IMR-90 (cell line): ENCODE measurements at regions not wholly inside any gene's neighbourhood (a gene's known extent, or its start where the extent isn't known, plus 50 kb on each side); places are given as distances from the start of the nearest gene placed in this dataset.

Experiments
- ATAC-seq: fragments of 200-7000 bp; cut with Tn5 transposase; 2 replicates; pipeline ENCODE4 v1.9.1; 2020; ENCODE audit warnings: low read depth, mild to moderate bottlenecking, moderate library complexity
- BruUV-seq: library from RNA; stranded (reverse); fragments of 400-500 nt; replicated peaks from 2 replicates; lab custom pipeline; 2021; lab: Mats Ljungman, UMichigan
- CTCF ChIA-PET: fragments of 300-600 bp; formaldehyde crosslinking; extraction: SDS; loops from one replicate; lab custom pipeline; 2021; ENCODE audit warnings: antibody characterized with exemption; lab: Yijun Ruan, JAX
- POLR2A ChIA-PET: fragments of 300-600 bp; sonication (Branson Sonifier 250); formaldehyde crosslinking; loops from one replicate; lab custom pipeline; 2022; ENCODE audit warnings: antibody characterized with exemption; ENCODE audit not compliant: unreplicated experiment; lab: Charles Lee
- DNase-seq: peaks from one replicate; pipeline ENCODE4 v3.0.0; 2013
- H2AFZ ChIP-seq: replicated peaks from 2 replicates; pipeline ENCODE3; 2013; ENCODE audit warnings: low read length, mild to moderate bottlenecking; ENCODE audit not compliant: poor library complexity
- H2AK5ac ChIP-seq: 2 replicates; pipeline ENCODE4 v1.6.1; 2013; ENCODE audit warnings: low read depth, low read length, inconsistent platforms
- H2AK9ac ChIP-seq: replicated peaks from 2 replicates; pipeline ENCODE3; 2013; ENCODE audit warnings: mild to moderate bottlenecking, low read depth, low read length, moderate library complexity; ENCODE audit not compliant: poor library complexity
- H2BK120ac ChIP-seq: 2 replicates; pipeline ENCODE4 v1.6.1; 2013; ENCODE audit warnings: low read depth, low read length, inconsistent platforms
- H2BK15ac ChIP-seq: 3 replicates; pipeline ENCODE4 v1.6.1; 2013; ENCODE audit warnings: low read depth, low read length, inconsistent platforms
- H2BK20ac ChIP-seq: 2 replicates; pipeline ENCODE4 v1.6.1; 2013; ENCODE audit warnings: low read depth, mild to moderate bottlenecking, inconsistent platforms, low read length, moderate library complexity
- H2BK5ac ChIP-seq: 2 replicates; pipeline ENCODE4 v1.6.1; 2013; ENCODE audit warnings: mild to moderate bottlenecking, low read depth, low read length, inconsistent platforms; ENCODE audit not compliant: poor library complexity, severe bottlenecking
- H3K14ac ChIP-seq: replicated peaks from 2 replicates; pipeline ENCODE4 v1.6.1; 2013; ENCODE audit warnings: low read depth, low read length, inconsistent platforms
- H3K18ac ChIP-seq: 2 replicates; pipeline ENCODE4 v1.6.1; 2013; ENCODE audit warnings: low read depth, low read length, control low read depth
- H3K23ac ChIP-seq: 2 replicates; pipeline ENCODE4 v1.6.1; 2013; ENCODE audit warnings: low read depth, low read length, inconsistent platforms
- H3K27ac ChIP-seq: 2 replicates; pipeline ENCODE4 v1.5.1; 2013; ENCODE audit warnings: mild to moderate bottlenecking, control low read depth, low read length; ENCODE audit not compliant: insufficient read depth
- H3K27me3 ChIP-seq: 2 replicates; pipeline ENCODE4 v1.6.1; 2013; ENCODE audit warnings: low read length; ENCODE audit not compliant: control insufficient read depth, insufficient read depth
- H3K36me3 ChIP-seq: 2 replicates; pipeline ENCODE4 v1.6.1; 2013; ENCODE audit warnings: low read length, mixed read lengths; ENCODE audit not compliant: control insufficient read depth, insufficient read depth
- H3K4ac ChIP-seq: 2 replicates; pipeline ENCODE4 v1.6.1; 2013; ENCODE audit warnings: low read depth, low read length, inconsistent platforms
- H3K4me1 ChIP-seq: 2 replicates; pipeline ENCODE4 v1.6.1; 2013; ENCODE audit warnings: low read length, mixed read lengths; ENCODE audit not compliant: control insufficient read depth, insufficient read depth
- H3K4me2 ChIP-seq: 2 replicates; pipeline ENCODE4 v1.6.1; 2013; ENCODE audit warnings: low read depth, mild to moderate bottlenecking, control low read depth, low read length, moderate library complexity
- H3K4me3 ChIP-seq: 2 replicates; pipeline ENCODE4 v1.5.1; 2013; ENCODE audit warnings: low read depth, mild to moderate bottlenecking, control low read depth, low read length, moderate library complexity; ENCODE audit not compliant: insufficient read depth
- H3K56ac ChIP-seq: 2 replicates; pipeline ENCODE4 v1.6.1; 2013; ENCODE audit warnings: low read length, inconsistent platforms; ENCODE audit not compliant: insufficient read depth; ENCODE audit errors: extremely low read depth
- H3K79me1 ChIP-seq, 2 experiments: 2 replicates each; pipeline ENCODE4 v1.6.1; 2013; ENCODE audit warnings: low read length in 2 of 2, inconsistent platforms in 1 of 2, low read depth in 1 of 2
- H3K9ac ChIP-seq: 2 replicates; pipeline ENCODE4 v1.6.1; 2013; ENCODE audit warnings: low read depth, low read length, control low read depth
- H3K9me1 ChIP-seq: 2 replicates; pipeline ENCODE4 v1.6.1; 2013; ENCODE audit warnings: low read length, inconsistent platforms; ENCODE audit not compliant: insufficient read depth
- H3K9me3 ChIP-seq: 2 replicates; pipeline ENCODE4 v1.6.1; 2013; ENCODE audit warnings: low read length; ENCODE audit not compliant: control insufficient read depth, insufficient read depth
- H4K20me1 ChIP-seq: 2 replicates; pipeline ENCODE4 v1.6.1; 2013; ENCODE audit warnings: low read length, inconsistent platforms; ENCODE audit not compliant: insufficient read depth
- H4K5ac ChIP-seq: 2 replicates; pipeline ENCODE4 v1.6.1; 2013; ENCODE audit warnings: mild to moderate bottlenecking, low read depth, low read length, control low read depth
- H4K8ac ChIP-seq, 2 experiments: 2 replicates each; pipeline ENCODE4 v1.6.1; 2013; ENCODE audit warnings: low read depth in 2 of 2, low read length in 2 of 2, control low read depth in 1 of 2, inconsistent platforms in 1 of 2
- H4K91ac ChIP-seq: 2 replicates; pipeline ENCODE4 v1.6.1; 2013; ENCODE audit warnings: low read depth, low read length, inconsistent platforms; ENCODE audit not compliant: insufficient read depth
- CHD1 ChIP-seq: IDR thresholded peaks from 2 replicates; pipeline ENCODE4 v1.6.1; 2012; ENCODE audit warnings: low read depth, low read length, improper control_type of control experiment
- NFE2L2 ChIP-seq: fragments of 150-350 bp; IDR thresholded peaks from 2 replicates; pipeline ENCODE4 v1.6.1; 2016; ENCODE audit warnings: low read depth, mild to moderate bottlenecking, low read length
- dilution Hi-C: fragments of 300-500 bp; cut with HindIII; formaldehyde crosslinking; loops from one replicate; pipeline ENCODE4 v1.14.3; 2018; ENCODE audit warnings: low sequenced_read_pairs; ENCODE audit not compliant: unreplicated experiment
- in situ Hi-C: fragments of 300-500 bp; cut with MboI; formaldehyde crosslinking; loops from 3 replicates; pipeline ENCODE4 v1.14.3; 2019; ENCODE audit warnings: low sequenced_read_pairs, inconsistent platforms, mixed read lengths
- intact Hi-C: fragments of 100-400 bp; cut with micrococcal nuclease; formaldehyde crosslinking; loops from 2 replicates; pipeline ENCODE4 v1.10.0; 2022

GRCh38 chr9:102550266-102550665, 444.9 kb upstream of the CYLC2 start:
- Histone ChIP-seq H3K14ac (no peak overlapping the region), H2BK5ac (no peak overlapping the region), H4K20me1 (no peaks in the 10 kb centered on the region), H3K27ac (no peak overlapping the region), H3K4ac (no peak overlapping the region), H3K4me1 (no peaks in the 10 kb centered on the region), H3K79me1 (no peaks in the 10 kb centered on the region), H3K9ac (no peak overlapping the region), H2AK9ac (no peak overlapping the region), H2BK20ac (no peak overlapping the region), H4K5ac (no peak overlapping the region), H3K4me3 (no peak overlapping the region), H3K23ac (no peak overlapping the region), H4K8ac (no peak overlapping the region), H2BK120ac (no peak overlapping the region), H3K4me2 (no peak overlapping the region), H3K56ac (no peak overlapping the region), H3K9me3 (peaks cover 6% of the 10 kb centered on the region; the same call in 1 of the 2 replicates), H3K18ac (no peak overlapping the region), H2AFZ (no peak overlapping the region), H2AK5ac (no peak overlapping the region), H3K27me3 (no peaks in the 10 kb centered on the region), H3K36me3 (no peaks in the 10 kb centered on the region), H2BK15ac (no peak overlapping the region), H4K91ac (no peak overlapping the region), H3K9me1 (no peaks in the 10 kb centered on the region)
- intact Hi-C loops: no loop called here
- in situ Hi-C loops: loop anchor here (5.0 kb wide), 1 partner anchor 52 kb away; no protein-coding TSS in a partner anchor
- dilution Hi-C loops: no loop called here
- ChIA-PET CTCF (interaction anchor here (0.6 kb wide), 1 partner anchor 731 kb away, joined by 3 read pairs; no protein-coding TSS in a partner anchor), POLR2A (no interaction called here)
- BruUV-seq: no TSS peak
- TF ChIP-seq NFE2L2 (no peak), CHD1 (no peak)
- ATAC-seq (no peak), DNase-seq (no peak)
